Stomach (tissue), 8 donors: ENCODE measurements at regions not wholly inside any gene's neighbourhood (a gene's known extent, or its start where the extent isn't known, plus 50 kb on each side); places are given as distances from the start of the nearest gene placed in this dataset.
A peak's percentile ranks its signal among the peaks of the same experiment; 100 is the strongest.

Experiments used
- DNase-seq, 2 donors: peaks; one replicate each; pipeline versions ENCODE4 v3.0.0 to v3.0.0-alpha.2; 2013 to 2019
- H3K27ac ChIP-seq, 5 donors: fragments of 200-600 bp in 4 of 5; sonication (generic) in 4 of 5; one replicate each; pipeline ENCODE4 v1.5.1; 2013 to 2019; ENCODE audit warnings: mild to moderate bottlenecking in 1 of 5, moderate library complexity in 1 of 5
- H3K27me3 ChIP-seq, 3 donors: fragments of 200-600 bp; sonication (generic); one replicate each; pipeline ENCODE4 v1.5.1; 2017 to 2019; ENCODE audit warnings: mixed run types in 1 of 3
- H3K36me3 ChIP-seq, 4 donors: fragments of 200-600 bp; sonication (generic); 1 replicate in 3 of 4; 2 replicates in 1 of 4; pipeline ENCODE4 v1.5.1; 2016 to 2019
- H3K4me1 ChIP-seq, 4 donors: fragments of 200-600 bp; sonication (generic); one replicate each; pipeline ENCODE4 v1.5.1; 2016 to 2019
- H3K4me3 ChIP-seq, 4 donors: fragments of 200-600 bp; sonication (generic) in 3 of 4; one replicate each; pipeline ENCODE4 v1.5.1; 2016 to 2019; ENCODE audit warnings: mild to moderate bottlenecking in 1 of 4
- H3K9me3 ChIP-seq, 4 donors: fragments of 200-600 bp; sonication (generic); one replicate each; pipeline ENCODE4 v1.5.1; 2016 to 2019
- EP300 ChIP-seq: sonication (generic); formaldehyde crosslinking; IDR thresholded peaks from one replicate; pipeline ENCODE4 v1.6.1; 2017; ENCODE audit warnings: antibody characterized with exemption
- POLR2A ChIP-seq, 4 donors: fragments of 450-650 bp; IDR thresholded peaks; one replicate each; pipeline ENCODE4 v1.6.1; 2016; ENCODE audit warnings: antibody characterized with exemption in 4 of 4, control low read depth in 2 of 4, mild to moderate bottlenecking in 1 of 4, moderate library complexity in 1 of 4
- POLR2AphosphoS5 ChIP-seq, 3 donors: sonication (generic); formaldehyde crosslinking; IDR thresholded peaks; one replicate each; pipeline ENCODE4 v1.6.1; 2016; ENCODE audit warnings: antibody characterized with exemption in 3 of 3
- WGBS, 5 donors: extraction: QIAGEN DNeasy Blood & Tissue Kit in 3 of 5; methylation state at CpG; one replicate each; pipeline versions ENCODE4 v1.1.5 to v1.1.7; 2013 to 2018; 5-methylcytosine and 5-hydroxymethylcytosine counted together
- intact Hi-C: fragments of 100-400 bp; cut with DNase I; formaldehyde crosslinking; loops from one replicate; pipeline ENCODE4 v1.15.1; 2023; ENCODE audit warnings: low total_unique reads
- TF ChIP-seq, protein P1 (sequence below), 7 experiments: fragments of 450-650 bp in 4 of 7; fragments of 200-600 bp in 3 of 7; sonication (generic) in 3 of 7; IDR thresholded peaks; one replicate each; pipeline ENCODE4 v1.5.1; 2016 to 2019; ENCODE audit warnings: antibody characterized with exemption in 7 of 7, control low read depth in 2 of 7, mild to moderate bottlenecking in 1 of 7
- donor health status: healthy with polysubstance abuse.
- donor health status: Bipolar disorder and iron deficiency.
- donor health status: healthy.

DNA sequence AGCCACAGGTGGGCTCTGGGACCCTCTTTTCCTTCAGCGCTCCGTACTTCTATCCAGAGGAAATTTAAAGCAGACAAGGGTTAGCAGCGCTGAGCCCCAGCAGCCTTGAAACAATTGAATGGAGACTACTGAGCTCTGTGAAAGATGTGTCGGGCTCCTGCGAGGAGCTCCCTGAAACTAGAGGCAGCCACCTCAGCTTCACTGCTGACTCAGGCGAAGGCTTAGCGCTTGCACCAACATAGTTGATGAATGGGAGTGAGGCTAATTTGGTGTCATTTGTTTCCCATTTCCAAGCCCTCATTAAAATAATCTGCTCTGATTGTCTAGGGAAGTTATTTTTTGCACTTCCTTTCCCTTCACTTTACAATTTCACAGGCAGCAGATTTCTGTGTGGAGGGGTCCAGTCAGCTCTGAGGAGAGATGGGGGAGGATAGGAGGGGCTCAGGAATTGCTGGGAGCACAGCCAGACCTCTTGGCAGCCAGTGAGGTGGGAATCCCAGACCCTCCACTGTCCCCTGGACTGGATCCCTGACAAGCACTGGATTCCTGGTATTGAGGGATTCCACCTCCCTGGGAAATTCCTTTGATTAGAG is 398.9 kb upstream of the PLXNA2 start:
- intact Hi-C loops = no loop called here
- Histone ChIP-seq H3K4me3 (no peak overlapping the region), H3K9me3 (peaks cover 0 to 6% (median 0%) of the 10 kb centered on the region in 4 donors), H3K36me3 (no peaks in the 10 kb centered on the region), H3K27ac (no peak overlapping the region), H3K4me1 (no peaks in the 10 kb centered on the region), H3K27me3 (peaks cover 0 to 12% (median 0%) of the 10 kb centered on the region in 3 donors)
- peak in 1 of 2 donors; percentile 55 for DNase-seq
- 73 to 83% (median 76%) methylated on average over 7 of the region's 7 CpGs for WGBS, 5 donors
- TF ChIP-seq, protein P1, sequence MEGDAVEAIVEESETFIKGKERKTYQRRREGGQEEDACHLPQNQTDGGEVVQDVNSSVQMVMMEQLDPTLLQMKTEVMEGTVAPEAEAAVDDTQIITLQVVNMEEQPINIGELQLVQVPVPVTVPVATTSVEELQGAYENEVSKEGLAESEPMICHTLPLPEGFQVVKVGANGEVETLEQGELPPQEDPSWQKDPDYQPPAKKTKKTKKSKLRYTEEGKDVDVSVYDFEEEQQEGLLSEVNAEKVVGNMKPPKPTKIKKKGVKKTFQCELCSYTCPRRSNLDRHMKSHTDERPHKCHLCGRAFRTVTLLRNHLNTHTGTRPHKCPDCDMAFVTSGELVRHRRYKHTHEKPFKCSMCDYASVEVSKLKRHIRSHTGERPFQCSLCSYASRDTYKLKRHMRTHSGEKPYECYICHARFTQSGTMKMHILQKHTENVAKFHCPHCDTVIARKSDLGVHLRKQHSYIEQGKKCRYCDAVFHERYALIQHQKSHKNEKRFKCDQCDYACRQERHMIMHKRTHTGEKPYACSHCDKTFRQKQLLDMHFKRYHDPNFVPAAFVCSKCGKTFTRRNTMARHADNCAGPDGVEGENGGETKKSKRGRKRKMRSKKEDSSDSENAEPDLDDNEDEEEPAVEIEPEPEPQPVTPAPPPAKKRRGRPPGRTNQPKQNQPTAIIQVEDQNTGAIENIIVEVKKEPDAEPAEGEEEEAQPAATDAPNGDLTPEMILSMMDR (IDR thresholded peaks at IDR 0.05) = no peak
- TF ChIP-seq POLR2AphosphoS5 (IDR thresholded peaks at IDR 0.05) (no peak), POLR2A (IDR thresholded peaks at IDR 0.05) (no peak), EP300 (no peak)

DNA sequence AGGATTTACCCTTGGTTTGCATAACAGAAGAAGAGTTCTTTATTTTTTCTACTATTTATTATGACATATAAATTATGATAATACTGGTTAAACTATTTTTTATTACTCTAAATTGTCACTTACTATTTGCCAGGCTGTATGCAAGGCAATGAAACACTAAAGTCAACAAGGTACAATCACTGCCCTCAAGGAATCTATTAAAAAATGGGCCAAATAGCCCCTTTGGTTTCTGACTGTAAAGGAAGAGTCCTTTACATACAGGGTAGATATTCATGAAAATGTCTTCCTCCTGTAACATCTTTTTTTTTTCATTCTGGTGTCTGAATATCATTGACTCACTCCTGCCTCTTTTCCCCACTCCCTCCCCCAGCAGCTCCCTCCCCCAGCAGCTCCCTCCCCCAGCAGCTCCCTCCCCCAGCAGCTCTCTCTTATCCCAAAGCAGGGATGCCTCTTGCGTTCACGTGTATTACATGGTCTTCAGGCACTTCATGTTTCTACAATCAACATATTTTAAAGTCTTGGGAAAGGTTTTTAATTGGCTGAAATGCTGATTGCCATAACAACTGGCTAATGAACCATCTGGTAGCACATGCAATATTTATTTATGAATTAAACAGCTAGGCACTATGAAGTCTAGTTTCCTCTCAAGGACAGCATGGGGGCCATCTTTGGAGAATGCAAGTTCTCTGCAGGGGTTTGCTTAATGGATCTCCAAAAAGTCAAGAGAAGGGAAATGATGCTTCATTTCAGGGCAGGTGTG is 400.4 kb upstream of the PLXNA2 start:
- no peak for TF ChIP-seq POLR2AphosphoS5 (IDR thresholded peaks at IDR 0.05)
- TF ChIP-seq, protein P1 (IDR thresholded peaks at IDR 0.05) = no peak
- no peak for TF ChIP-seq EP300
- no peak for TF ChIP-seq POLR2A (IDR thresholded peaks at IDR 0.05)
- intact Hi-C loops = no loop called here
- WGBS, 5 donors = 34 to 55% (median 44%) methylated on average over 2 of the region's 2 CpGs
- Histone ChIP-seq H3K27me3 (peaks cover 0 to 6% (median 0%) of the 10 kb centered on the region in 3 donors), H3K4me3 (no peak overlapping the region), H3K36me3 (no peaks in the 10 kb centered on the region), H3K27ac (no peak overlapping the region), H3K4me1 (no peaks in the 10 kb centered on the region), H3K9me3 (peaks cover 0 to 6% (median 0%) of the 10 kb centered on the region in 4 donors)
- DNase-seq = no peak

DNA sequence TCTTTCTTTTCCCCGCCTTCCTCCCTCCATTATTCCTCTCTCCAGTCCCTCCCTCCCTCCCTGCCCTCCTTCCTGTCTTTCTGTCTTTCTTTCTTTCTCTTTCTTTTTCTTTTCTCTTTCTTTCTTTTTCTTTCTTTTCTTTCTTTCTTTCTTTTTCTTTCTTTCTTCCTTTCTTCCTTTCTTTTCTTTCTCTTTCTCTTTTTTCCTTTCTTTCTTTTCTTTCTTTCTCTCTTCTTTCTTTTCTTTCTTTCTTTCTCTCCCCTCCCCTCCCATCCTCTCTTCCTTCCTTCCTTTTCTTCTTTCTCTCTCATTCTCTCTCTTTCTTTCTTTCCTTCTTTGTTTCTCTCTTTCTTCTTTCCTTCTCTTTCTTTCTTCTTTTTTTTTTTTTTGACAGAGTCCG is 402.2 kb upstream of the PLXNA2 start:
- Histone ChIP-seq H3K27me3 (peaks cover 0 to 22% (median 0%) of the 10 kb centered on the region in 3 donors), H3K27ac (no peak overlapping the region), H3K4me1 (no peaks in the 10 kb centered on the region), H3K36me3 (no peaks in the 10 kb centered on the region), H3K4me3 (no peak overlapping the region), H3K9me3 (peaks cover 0 to 3% (median 0%) of the 10 kb centered on the region in 4 donors)
- DNase-seq = no peak
- TF ChIP-seq, protein P1 (IDR thresholded peaks at IDR 0.05) = no peak
- no peak for TF ChIP-seq POLR2AphosphoS5 (IDR thresholded peaks at IDR 0.05)
- TF ChIP-seq EP300 = no peak
- no peak for TF ChIP-seq POLR2A (IDR thresholded peaks at IDR 0.05)
- WGBS, 5 donors = 76 to 90% (median 85%) methylated on average over 2 of the region's 2 CpGs
- intact Hi-C loops = no loop called here

DNA sequence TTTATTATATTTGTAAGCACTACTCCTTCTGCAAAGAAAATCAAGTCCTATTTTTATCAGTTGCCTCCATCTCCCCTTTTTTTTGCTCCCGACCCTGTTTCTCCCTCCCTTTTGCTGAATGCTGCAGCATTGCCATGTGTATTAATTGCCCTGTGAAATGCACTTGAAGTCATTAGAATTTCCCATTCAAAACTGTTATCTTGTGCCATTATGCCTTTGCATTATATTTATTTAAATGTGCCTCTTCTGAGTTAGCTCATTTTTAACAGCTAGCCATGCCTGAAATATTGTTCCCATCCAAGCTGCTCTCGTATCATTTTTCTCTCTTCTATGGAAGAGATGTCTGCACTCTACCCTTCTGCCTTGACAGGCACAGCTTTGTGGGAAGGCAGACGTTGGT is 404.0 kb upstream of the PLXNA2 start:
- TF ChIP-seq POLR2A (IDR thresholded peaks at IDR 0.05) (no peak), EP300 (no peak), POLR2AphosphoS5 (IDR thresholded peaks at IDR 0.05) (no peak)
- TF ChIP-seq, protein P1 (IDR thresholded peaks at IDR 0.05) = no peak
- no peak for DNase-seq
- intact Hi-C loops = no loop called here
- H3K4me1 ChIP-seq = peaks cover 0 to 12% (median 6%) of the 10 kb centered on the region in 4 donors
- no peak overlapping the region for H3K27ac ChIP-seq
- H3K4me3 ChIP-seq = no peak overlapping the region
- no peaks in the 10 kb centered on the region for H3K36me3 ChIP-seq
- H3K9me3 ChIP-seq = no peaks in the 10 kb centered on the region
- WGBS, 5 donors = 59 to 67% (median 61%) methylated on average over 3 of the region's 3 CpGs
- H3K27me3 ChIP-seq = peaks cover 0 to 27% (median 0%) of the 10 kb centered on the region in 3 donors
